WTC11 (cell line): ENCODE measurements at regions not wholly inside any gene's neighbourhood (a gene's known extent, or its start where the extent isn't known, plus 50 kb on each side); places are given as distances from the start of the nearest gene placed in this dataset.

Experiments
- ATAC-seq: fragments of 200-7000 bp; cut with Tn5 transposase; 2 replicates; pipeline ENCODE4 v1.10.0; 2021; ENCODE audit warnings: mild to moderate bottlenecking, moderate library complexity
- CTCF ChIA-PET: fragments of 300-600 bp; sonication (Branson Sonifier 250); formaldehyde crosslinking; loops from one replicate; lab custom pipeline; 2021; ENCODE audit warnings: antibody characterized with exemption; lab: Charles Lee
- POLR2A ChIA-PET: fragments of 350-600 bp; sonication (Branson Sonifier 250); formaldehyde crosslinking; loops from one replicate; lab custom pipeline; 2021; ENCODE audit warnings: antibody characterized with exemption; lab: Charles Lee
- DNase-seq: peaks from one replicate; pipeline ENCODE4 v3.0.0; 2021; ENCODE audit warnings: low spot score
- H3K27ac Mint-ChIP-seq: 2 replicates; pipeline ENCODE4 v1.8.0; 2021; ENCODE audit warnings: mixed read lengths
- H3K27me3 Mint-ChIP-seq: 2 replicates; pipeline ENCODE4 v1.8.0; 2021; ENCODE audit warnings: low read depth, mild to moderate bottlenecking, moderate library complexity, mixed read lengths
- H3K36me3 Mint-ChIP-seq: 2 replicates; pipeline ENCODE4 v1.8.0; 2021; ENCODE audit warnings: mixed read lengths
- H3K4me1 Mint-ChIP-seq: 2 replicates; pipeline ENCODE4 v1.8.0; 2022; ENCODE audit warnings: mixed read lengths
- H3K4me3 Mint-ChIP-seq: 2 replicates; pipeline ENCODE4 v1.8.0; 2021; ENCODE audit warnings: mild to moderate bottlenecking, moderate library complexity, mixed read lengths
- H3K9me3 Mint-ChIP-seq: 2 replicates; pipeline ENCODE4 v1.8.0; 2021; ENCODE audit warnings: mixed read lengths
- ARID4B ChIP-seq: sonication (generic); formaldehyde crosslinking; IDR thresholded peaks from 2 replicates; pipeline ENCODE4 v1.8.0; 2023; ENCODE audit warnings: missing genetic modification reagents, mild to moderate bottlenecking, borderline replicate concordance
- CBFB ChIP-seq: sonication (generic); formaldehyde crosslinking; IDR thresholded peaks from 2 replicates; pipeline ENCODE4 v1.8.1; 2022; ENCODE audit warnings: mild to moderate bottlenecking, low read depth, missing genetic modification reagents
- CREM ChIP-seq: sonication (generic); formaldehyde crosslinking; IDR thresholded peaks from 2 replicates; pipeline ENCODE4 v1.8.1; 2022; ENCODE audit warnings: mild to moderate bottlenecking, missing genetic modification reagents, moderate library complexity
- CTCF ChIP-seq: fragments of 200-600 bp; IDR thresholded peaks from 2 replicates; pipeline ENCODE4 v1.8.0; 2022; ENCODE audit warnings: antibody characterized with exemption
- ESRRA ChIP-seq: sonication (generic); formaldehyde crosslinking; IDR thresholded peaks from 2 replicates; pipeline ENCODE4 v1.8.1; 2022; ENCODE audit warnings: mild to moderate bottlenecking, missing genetic modification reagents, borderline replicate concordance
- ETV6 ChIP-seq: sonication (generic); formaldehyde crosslinking; IDR thresholded peaks from 2 replicates; pipeline ENCODE4 v1.8.1; 2022; ENCODE audit warnings: mild to moderate bottlenecking, missing genetic modification reagents
- FOXK1 ChIP-seq: sonication (generic); formaldehyde crosslinking; IDR thresholded peaks from 2 replicates; pipeline ENCODE4 v1.8.0; 2022; ENCODE audit warnings: mild to moderate bottlenecking, moderate library complexity, missing genetic modification reagents
- FOXP1 ChIP-seq: sonication (generic); formaldehyde crosslinking; IDR thresholded peaks from 2 replicates; pipeline ENCODE4 v1.8.0; 2022; ENCODE audit warnings: missing genetic modification reagents, mild to moderate bottlenecking, moderate library complexity, borderline replicate concordance
- FOXP4 ChIP-seq: sonication (generic); formaldehyde crosslinking; IDR thresholded peaks from 2 replicates; pipeline ENCODE4 v1.8.0; 2022; ENCODE audit warnings: mild to moderate bottlenecking, missing genetic modification reagents
- GTF2I ChIP-seq: fragments of 250-450 bp; sonication (Bioruptor Pico); conservative IDR thresholded peaks from 2 replicates; pipeline ENCODE4 v1.4.0; 2021; ENCODE audit warnings: mild to moderate bottlenecking
- NFATC4 ChIP-seq: fragments of 250-450 bp; sonication (Bioruptor Pico); IDR thresholded peaks from 2 replicates; pipeline ENCODE4 v1.9.0; 2021; ENCODE audit warnings: mild to moderate bottlenecking
- PRRX2 ChIP-seq: fragments of 250-450 bp; sonication (Bioruptor Pico); IDR thresholded peaks from 2 replicates; pipeline ENCODE4 v1.8.0; 2021; ENCODE audit warnings: mild to moderate bottlenecking
- SMAD4 ChIP-seq: sonication (generic); formaldehyde crosslinking; IDR thresholded peaks from 2 replicates; pipeline ENCODE4 v1.8.0; 2022; ENCODE audit warnings: mild to moderate bottlenecking, missing genetic modification reagents
- TCF7 ChIP-seq: sonication (generic); formaldehyde crosslinking; IDR thresholded peaks from 2 replicates; pipeline ENCODE4 v1.8.0; 2022; ENCODE audit warnings: mild to moderate bottlenecking, low read depth, missing genetic modification reagents, moderate library complexity
- ZNF138 ChIP-seq: sonication (generic); formaldehyde crosslinking; conservative IDR thresholded peaks from 2 replicates; pipeline ENCODE4 v1.8.1; 2022; ENCODE audit warnings: mild to moderate bottlenecking, moderate library complexity, missing genetic modification reagents
- ZNF416 ChIP-seq: fragments of 250-450 bp; sonication (Bioruptor Pico); IDR thresholded peaks from 2 replicates; pipeline ENCODE4 v1.9.0; 2021; ENCODE audit warnings: mild to moderate bottlenecking, inconsistent platforms
- TF ChIP-seq, protein P1 (sequence below): sonication (generic); formaldehyde crosslinking; IDR thresholded peaks from 2 replicates; pipeline ENCODE4 v1.8.0; 2022; ENCODE audit warnings: missing genetic modification reagents
- TF ChIP-seq, protein P2 (sequence below): fragments of 250-450 bp; sonication (Bioruptor Pico); IDR thresholded peaks from 2 replicates; pipeline ENCODE4 v1.9.0; 2021; ENCODE audit warnings: moderate library complexity, mild to moderate bottlenecking, inconsistent platforms, borderline replicate concordance
- TF ChIP-seq, protein P3 (sequence below): sonication (generic); formaldehyde crosslinking; IDR thresholded peaks from 2 replicates; pipeline ENCODE4 v1.8.1; 2022; ENCODE audit warnings: low read depth, missing genetic modification reagents, borderline replicate concordance
- TF ChIP-seq, protein P4 (sequence below): sonication (generic); formaldehyde crosslinking; IDR thresholded peaks from 2 replicates; pipeline ENCODE4 v1.8.1; 2023; ENCODE audit warnings: mild to moderate bottlenecking, missing genetic modification reagents, moderate library complexity

DNA sequence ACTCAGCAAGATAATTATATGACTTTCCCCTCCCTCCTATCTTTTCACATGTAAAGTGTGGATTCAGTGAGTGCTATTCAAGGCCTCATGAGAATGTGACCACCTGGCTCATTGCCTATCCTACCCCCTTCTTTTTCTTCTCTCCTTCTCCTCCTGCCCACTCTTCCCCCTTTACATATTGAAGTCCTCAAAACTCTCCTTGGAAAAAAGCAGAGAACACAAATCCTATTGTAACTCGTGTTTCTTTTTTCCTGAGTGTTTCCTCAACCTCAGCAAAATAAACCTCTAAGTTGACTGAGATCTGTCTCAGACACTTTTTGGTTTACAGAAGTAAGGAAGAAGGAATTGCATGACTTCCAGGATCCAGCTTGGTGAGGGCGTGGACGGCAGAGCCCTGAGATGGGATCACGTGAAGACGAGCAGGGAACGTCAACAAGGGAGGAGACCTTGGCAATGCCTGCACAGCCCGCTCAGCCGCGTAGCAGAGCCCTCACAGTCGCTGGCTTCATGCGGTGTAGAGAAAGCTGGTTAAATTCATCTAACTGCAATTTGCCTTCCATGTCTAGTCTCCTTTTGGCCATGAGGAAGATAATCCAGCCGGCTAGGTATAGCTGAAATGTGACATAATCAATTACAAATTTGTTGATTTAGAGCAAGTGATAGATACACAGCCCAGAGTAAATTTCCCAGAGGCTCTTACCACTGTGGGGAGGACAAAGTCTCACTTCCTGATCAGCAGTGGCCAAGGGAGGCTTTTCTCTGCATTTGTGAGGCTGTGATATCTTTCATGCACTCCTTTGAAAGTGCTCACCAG lies 75.7 kb downstream of the LYZL2 start:
- H3K27me3 Mint-ChIP-seq = no peaks in the 10 kb centered on the region
- peak; percentile 65 for DNase-seq
- POLR2A ChIA-PET = interaction anchor here (0.7 to 1.0 kb wide), 2 partner anchors 32 to 121 kb away, joined by 3 read pairs; no protein-coding TSS in a partner anchor
- peaks cover 44% of the 10 kb centered on the region for H3K4me1 Mint-ChIP-seq
- peak overlapping the region; percentile 54 for H3K4me3 Mint-ChIP-seq
- no peaks in the 10 kb centered on the region for H3K36me3 Mint-ChIP-seq
- H3K9me3 Mint-ChIP-seq = no peaks in the 10 kb centered on the region
- peak; percentile 89 for ATAC-seq
- CTCF ChIA-PET = interaction anchor here (0.6 to 2.8 kb wide), 12 partner anchors 12 to 1135 kb away, joined by 3 to 17 read pairs (median 4); no protein-coding TSS in a partner anchor
- H3K27ac Mint-ChIP-seq = peak overlapping the region; percentile 98
- TF ChIP-seq TCF7 (CRISPR knock-in tag) (no peak), SMAD4 (CRISPR knock-in tag) (no peak), ARID4B (0 out of 2 replicates have a peak, but pooled peaks have one; percentile 18), CBFB (CRISPR knock-in tag) (no peak), FOXP1 (CRISPR knock-in tag) (no peak), ETV6 (0 out of 2 replicates have a peak, but pooled peaks have one; percentile 18), FOXP4 (CRISPR knock-in tag) (no peak), CREM (no peak), FOXK1 (CRISPR knock-in tag) (peak; percentile 92), ESRRA (no peak), GTF2I (CRISPR knock-in tag) (no peak), PRRX2 (no peak), CTCF (no peak), NFATC4 (CRISPR knock-in tag) (no peak), ZNF416 (CRISPR knock-in tag) (no peak), ZNF138 (CRISPR knock-in tag) (no peak)
- TF ChIP-seq, protein P1, sequence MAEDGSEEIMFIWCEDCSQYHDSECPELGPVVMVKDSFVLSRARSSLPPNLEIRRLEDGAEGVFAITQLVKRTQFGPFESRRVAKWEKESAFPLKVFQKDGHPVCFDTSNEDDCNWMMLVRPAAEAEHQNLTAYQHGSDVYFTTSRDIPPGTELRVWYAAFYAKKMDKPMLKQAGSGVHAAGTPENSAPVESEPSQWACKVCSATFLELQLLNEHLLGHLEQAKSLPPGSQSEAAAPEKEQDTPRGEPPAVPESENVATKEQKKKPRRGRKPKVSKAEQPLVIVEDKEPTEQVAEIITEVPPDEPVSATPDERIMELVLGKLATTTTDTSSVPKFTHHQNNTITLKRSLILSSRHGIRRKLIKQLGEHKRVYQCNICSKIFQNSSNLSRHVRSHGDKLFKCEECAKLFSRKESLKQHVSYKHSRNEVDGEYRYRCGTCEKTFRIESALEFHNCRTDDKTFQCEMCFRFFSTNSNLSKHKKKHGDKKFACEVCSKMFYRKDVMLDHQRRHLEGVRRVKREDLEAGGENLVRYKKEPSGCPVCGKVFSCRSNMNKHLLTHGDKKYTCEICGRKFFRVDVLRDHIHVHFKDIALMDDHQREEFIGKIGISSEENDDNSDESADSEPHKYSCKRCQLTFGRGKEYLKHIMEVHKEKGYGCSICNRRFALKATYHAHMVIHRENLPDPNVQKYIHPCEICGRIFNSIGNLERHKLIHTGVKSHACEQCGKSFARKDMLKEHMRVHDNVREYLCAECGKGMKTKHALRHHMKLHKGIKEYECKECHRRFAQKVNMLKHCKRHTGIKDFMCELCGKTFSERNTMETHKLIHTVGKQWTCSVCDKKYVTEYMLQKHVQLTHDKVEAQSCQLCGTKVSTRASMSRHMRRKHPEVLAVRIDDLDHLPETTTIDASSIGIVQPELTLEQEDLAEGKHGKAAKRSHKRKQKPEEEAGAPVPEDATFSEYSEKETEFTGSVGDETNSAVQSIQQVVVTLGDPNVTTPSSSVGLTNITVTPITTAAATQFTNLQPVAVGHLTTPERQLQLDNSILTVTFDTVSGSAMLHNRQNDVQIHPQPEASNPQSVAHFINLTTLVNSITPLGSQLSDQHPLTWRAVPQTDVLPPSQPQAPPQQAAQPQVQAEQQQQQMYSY = no peak
- TF ChIP-seq, protein P2, sequence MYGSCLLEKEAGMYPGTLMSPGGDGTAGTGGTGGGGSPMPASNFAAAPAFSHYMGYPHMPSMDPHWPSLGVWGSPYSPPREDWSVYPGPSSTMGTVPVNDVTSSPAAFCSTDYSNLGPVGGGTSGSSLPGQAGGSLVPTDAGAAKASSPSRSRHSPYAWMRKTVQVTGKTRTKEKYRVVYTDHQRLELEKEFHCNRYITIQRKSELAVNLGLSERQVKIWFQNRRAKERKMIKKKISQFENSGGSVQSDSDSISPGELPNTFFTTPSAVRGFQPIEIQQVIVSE (CRISPR knock-in tag) = no peak
- TF ChIP-seq, protein P3, sequence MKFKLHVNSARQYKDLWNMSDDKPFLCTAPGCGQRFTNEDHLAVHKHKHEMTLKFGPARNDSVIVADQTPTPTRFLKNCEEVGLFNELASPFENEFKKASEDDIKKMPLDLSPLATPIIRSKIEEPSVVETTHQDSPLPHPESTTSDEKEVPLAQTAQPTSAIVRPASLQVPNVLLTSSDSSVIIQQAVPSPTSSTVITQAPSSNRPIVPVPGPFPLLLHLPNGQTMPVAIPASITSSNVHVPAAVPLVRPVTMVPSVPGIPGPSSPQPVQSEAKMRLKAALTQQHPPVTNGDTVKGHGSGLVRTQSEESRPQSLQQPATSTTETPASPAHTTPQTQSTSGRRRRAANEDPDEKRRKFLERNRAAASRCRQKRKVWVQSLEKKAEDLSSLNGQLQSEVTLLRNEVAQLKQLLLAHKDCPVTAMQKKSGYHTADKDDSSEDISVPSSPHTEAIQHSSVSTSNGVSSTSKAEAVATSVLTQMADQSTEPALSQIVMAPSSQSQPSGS = no peak
- TF ChIP-seq, protein P4, sequence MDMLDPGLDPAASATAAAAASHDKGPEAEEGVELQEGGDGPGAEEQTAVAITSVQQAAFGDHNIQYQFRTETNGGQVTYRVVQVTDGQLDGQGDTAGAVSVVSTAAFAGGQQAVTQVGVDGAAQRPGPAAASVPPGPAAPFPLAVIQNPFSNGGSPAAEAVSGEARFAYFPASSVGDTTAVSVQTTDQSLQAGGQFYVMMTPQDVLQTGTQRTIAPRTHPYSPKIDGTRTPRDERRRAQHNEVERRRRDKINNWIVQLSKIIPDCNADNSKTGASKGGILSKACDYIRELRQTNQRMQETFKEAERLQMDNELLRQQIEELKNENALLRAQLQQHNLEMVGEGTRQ (CRISPR knock-in tag) = peak; percentile 93
